ENCODE measurements at regions not wholly inside any gene's neighbourhood (a gene's known extent, or its start where the extent isn't known, plus 50 kb on each side); places are given as distances from the start of the nearest gene placed in this dataset.
"Not testable (repeated sequence)": the region's sequence is repeated elsewhere in the genome, so short reads cannot be mapped to it uniquely, and the experiment has no call there.

DNA sequence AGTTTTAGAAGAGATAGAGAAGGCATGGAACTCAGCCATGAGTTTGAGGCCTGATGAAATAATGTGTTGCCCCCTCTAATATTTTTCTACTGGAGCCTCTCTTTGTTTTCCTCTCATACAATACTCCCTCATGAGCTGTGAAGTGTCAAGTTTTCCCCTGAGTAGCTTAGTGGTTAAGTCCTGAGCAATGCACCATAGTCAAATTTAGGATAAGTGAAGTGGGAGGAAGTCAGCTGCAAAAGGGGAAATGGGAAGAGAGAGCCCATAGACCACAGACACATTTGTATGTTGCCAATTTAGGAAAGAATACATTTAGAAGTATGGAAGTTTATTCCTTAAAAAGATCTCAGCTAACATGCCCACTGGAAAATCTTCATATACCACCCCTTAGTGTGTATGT lies 171.5 kb upstream of the NREP start:
- Histone ChIP-seq H3K36me3 (ENCODE audit: control insufficient read depth, insufficient read depth, low read length) (no peaks in the 10 kb centered on the region), H3K4me3 (replicated peaks; ENCODE audit: low read depth, low read length) (no peak overlapping the region), H3K27me3 (replicated peaks; ENCODE audit: control insufficient read depth, insufficient read depth, low read length) (no peaks in the 10 kb centered on the region)
- DNase-seq (ENCODE audit: extremely low read depth, insufficient read length): no peak
- TF ChIP-seq, protein P1, sequence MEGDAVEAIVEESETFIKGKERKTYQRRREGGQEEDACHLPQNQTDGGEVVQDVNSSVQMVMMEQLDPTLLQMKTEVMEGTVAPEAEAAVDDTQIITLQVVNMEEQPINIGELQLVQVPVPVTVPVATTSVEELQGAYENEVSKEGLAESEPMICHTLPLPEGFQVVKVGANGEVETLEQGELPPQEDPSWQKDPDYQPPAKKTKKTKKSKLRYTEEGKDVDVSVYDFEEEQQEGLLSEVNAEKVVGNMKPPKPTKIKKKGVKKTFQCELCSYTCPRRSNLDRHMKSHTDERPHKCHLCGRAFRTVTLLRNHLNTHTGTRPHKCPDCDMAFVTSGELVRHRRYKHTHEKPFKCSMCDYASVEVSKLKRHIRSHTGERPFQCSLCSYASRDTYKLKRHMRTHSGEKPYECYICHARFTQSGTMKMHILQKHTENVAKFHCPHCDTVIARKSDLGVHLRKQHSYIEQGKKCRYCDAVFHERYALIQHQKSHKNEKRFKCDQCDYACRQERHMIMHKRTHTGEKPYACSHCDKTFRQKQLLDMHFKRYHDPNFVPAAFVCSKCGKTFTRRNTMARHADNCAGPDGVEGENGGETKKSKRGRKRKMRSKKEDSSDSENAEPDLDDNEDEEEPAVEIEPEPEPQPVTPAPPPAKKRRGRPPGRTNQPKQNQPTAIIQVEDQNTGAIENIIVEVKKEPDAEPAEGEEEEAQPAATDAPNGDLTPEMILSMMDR (IDR thresholded peaks at IDR 0.05; ENCODE audit: insufficient read depth, low read length, poor library complexity, severe bottlenecking): no peak

DNA sequence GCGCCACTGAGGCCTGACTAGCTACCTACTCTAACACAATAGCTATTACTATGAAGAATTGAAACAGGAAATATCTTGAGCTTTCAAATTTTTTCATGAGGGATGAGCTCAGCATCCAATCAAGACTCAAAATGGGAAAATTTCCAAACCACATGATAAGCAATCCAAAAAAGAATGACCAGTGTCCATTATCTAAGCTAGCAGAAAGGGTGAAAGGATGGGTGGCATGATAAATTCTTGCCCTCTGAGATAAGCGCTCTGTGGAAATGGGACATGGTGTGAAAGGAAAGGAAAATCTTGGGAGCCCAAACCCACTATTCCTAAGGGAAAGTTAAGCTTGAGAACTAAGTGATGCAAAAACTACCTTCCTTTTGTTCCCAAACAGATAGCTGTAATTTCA lies 170.2 kb upstream of the NREP start:
- TF ChIP-seq, protein P1 (IDR thresholded peaks at IDR 0.05; ENCODE audit: insufficient read depth, low read length, poor library complexity, severe bottlenecking): no peak
- no peak for DNase-seq (ENCODE audit: extremely low read depth, insufficient read length)
- H3K36me3 ChIP-seq (ENCODE audit: control insufficient read depth, insufficient read depth, low read length): no peaks in the 10 kb centered on the region
- no peak overlapping the region for H3K4me3 ChIP-seq (replicated peaks; ENCODE audit: low read depth, low read length)
- no peaks in the 10 kb centered on the region for H3K27me3 ChIP-seq (replicated peaks; ENCODE audit: control insufficient read depth, insufficient read depth, low read length)

DNA sequence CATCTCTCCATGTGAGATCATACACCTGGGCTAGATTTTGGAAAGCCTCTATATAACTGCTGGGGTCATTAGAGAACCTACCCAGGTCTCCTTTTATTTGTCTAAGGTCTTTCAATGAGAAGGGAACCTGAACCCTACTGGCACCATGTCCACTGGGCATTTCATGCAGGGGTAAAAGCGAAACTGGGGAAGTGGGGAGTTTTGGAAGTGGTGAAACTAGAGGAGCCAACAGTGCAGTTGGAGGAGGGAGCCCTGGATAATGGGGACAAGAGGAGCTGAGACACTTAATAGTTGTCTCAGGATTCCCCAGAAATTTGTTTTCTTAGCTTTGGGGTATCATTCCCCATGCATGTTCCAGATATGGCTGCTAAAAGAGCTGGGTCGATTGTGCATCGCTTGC lies 169.0 kb upstream of the NREP start:
- no peak overlapping the region for H3K4me3 ChIP-seq (replicated peaks; ENCODE audit: low read depth, low read length)
- TF ChIP-seq, protein P1 (IDR thresholded peaks at IDR 0.05; ENCODE audit: insufficient read depth, low read length, poor library complexity, severe bottlenecking): no peak
- H3K36me3 ChIP-seq (ENCODE audit: control insufficient read depth, insufficient read depth, low read length): no peaks in the 10 kb centered on the region
- DNase-seq (ENCODE audit: extremely low read depth, insufficient read length): no peak
- no peaks in the 10 kb centered on the region for H3K27me3 ChIP-seq (replicated peaks; ENCODE audit: control insufficient read depth, insufficient read depth, low read length)

DNA sequence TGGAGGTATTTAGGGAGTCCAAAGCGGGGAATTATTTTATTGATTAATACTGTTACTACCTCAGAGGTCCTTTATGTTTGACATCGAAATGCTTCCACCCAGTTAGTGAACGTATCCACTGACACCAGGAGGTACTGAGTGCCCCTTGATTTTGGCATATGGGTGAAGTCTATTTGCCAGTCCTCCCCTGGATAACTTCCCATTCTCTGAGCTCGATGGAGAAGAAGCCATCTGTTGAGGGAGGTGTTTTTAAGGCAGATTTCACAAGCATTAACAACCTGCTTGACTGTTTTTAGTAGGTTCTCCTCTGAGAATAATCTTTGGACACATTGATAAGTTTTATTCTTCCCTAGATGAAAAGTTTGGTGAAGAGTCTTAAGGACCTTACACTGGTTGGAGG lies 165.3 kb upstream of the NREP start:
- TF ChIP-seq, protein P1 (IDR thresholded peaks at IDR 0.05; ENCODE audit: insufficient read depth, low read length, poor library complexity, severe bottlenecking): no peak
- no peak overlapping the region for H3K4me3 ChIP-seq (replicated peaks; ENCODE audit: low read depth, low read length)
- no peak for DNase-seq (ENCODE audit: extremely low read depth, insufficient read length)

DNA sequence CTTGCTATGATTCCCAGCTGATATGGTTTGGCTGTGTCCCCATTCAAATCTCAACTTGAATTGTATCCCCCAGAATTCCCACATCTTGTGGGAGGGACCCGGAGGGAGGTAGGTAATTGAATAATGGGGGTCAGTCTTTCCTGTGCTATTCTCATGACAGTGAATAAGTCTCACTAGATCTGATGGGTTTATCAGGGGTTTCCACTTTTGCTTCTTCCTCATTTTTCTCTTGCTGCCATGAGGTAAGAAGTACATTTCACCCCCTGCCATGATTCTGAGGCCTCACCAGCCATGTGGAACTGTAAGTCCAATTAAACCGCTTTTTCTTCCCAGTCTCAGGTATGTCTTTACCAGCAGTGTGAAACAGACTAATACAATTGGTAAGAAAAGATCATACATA lies 164.7 kb upstream of the NREP start:
- DNase-seq (ENCODE audit: extremely low read depth, insufficient read length); H3K27me3 ChIP-seq (replicated peaks; ENCODE audit: control insufficient read depth, insufficient read depth, low read length): not testable (repeated sequence)

More for the DNA sequence above, 165.3 kb upstream of the NREP start:
- no peaks in the 10 kb centered on the region for H3K27me3 ChIP-seq (replicated peaks; ENCODE audit: control insufficient read depth, insufficient read depth, low read length)
- H3K36me3 ChIP-seq (ENCODE audit: control insufficient read depth, insufficient read depth, low read length): no peaks in the 10 kb centered on the region

DNA sequence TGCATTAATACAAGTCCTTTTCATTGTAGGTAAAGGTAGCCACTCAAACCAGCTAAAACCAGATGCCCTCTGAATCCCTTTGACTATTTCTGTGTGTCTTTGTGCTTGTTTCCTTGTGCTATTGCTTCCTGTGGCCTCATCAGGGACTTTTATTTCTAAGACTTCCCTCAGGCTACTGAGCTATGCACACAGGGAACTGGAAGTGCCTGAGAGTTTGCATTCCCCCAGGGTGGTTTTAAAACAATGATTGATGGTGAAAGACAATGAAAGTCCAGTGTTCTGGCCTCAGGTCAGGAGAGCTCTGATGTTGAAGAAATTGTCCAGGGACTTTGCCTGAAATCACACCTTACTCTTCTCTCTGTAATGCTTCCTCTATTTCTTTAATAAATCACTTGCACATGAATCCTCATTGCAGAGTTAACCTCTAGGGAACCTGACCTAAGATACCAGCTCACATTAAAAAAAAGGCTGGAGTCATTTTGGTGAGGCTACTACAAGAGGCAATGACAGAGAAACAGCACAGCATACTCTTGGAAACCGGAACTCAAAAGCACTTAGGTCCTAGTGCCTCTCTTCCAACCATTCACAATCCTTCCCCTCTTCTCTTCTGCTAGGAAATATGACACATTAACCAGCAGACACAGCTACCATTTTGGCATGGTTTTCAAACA lies 158.1 kb upstream of the NREP start:
- Histone ChIP-seq H3K36me3 (ENCODE audit: control insufficient read depth, insufficient read depth, low read length) (no peaks in the 10 kb centered on the region), H3K4me3 (replicated peaks; ENCODE audit: low read depth, low read length) (no peak overlapping the region), H3K27me3 (replicated peaks; ENCODE audit: control insufficient read depth, insufficient read depth, low read length) (no peaks in the 10 kb centered on the region)
- TF ChIP-seq, protein P1 (IDR thresholded peaks at IDR 0.05; ENCODE audit: insufficient read depth, low read length, poor library complexity, severe bottlenecking): no peak
- DNase-seq (ENCODE audit: extremely low read depth, insufficient read length): no peak

More for the DNA sequence above, 164.7 kb upstream of the NREP start:
- not testable (repeated sequence) for H3K36me3 ChIP-seq (ENCODE audit: control insufficient read depth, insufficient read depth, low read length); H3K4me3 ChIP-seq (replicated peaks; ENCODE audit: low read depth, low read length)
